T-helper 1 cell treated with Interleukin-12 subunit alpha and Interleukin-12 subunit beta and Interleukin-4 antibody, amounts not matched to agents 30 μg/mL and 1 μg/mL, for 36 hours (primary cell): ENCODE measurements at regions not wholly inside any gene's neighbourhood (a gene's known extent, or its start where the extent isn't known, plus 50 kb on each side); places are given as distances from the start of the nearest gene placed in this dataset.

Source experiments
- H3K27ac Mint-ChIP-seq: one replicate; pipeline ENCODE4 v1.8.0; 2021; ENCODE audit warnings: mild to moderate bottlenecking, mixed read lengths
- H3K27me3 Mint-ChIP-seq: one replicate; pipeline ENCODE4 v1.8.0; 2021; ENCODE audit warnings: low read depth, mixed read lengths
- H3K36me3 Mint-ChIP-seq: one replicate; pipeline ENCODE4 v1.8.0; 2021; ENCODE audit warnings: low read depth, mixed read lengths
- H3K4me1 Mint-ChIP-seq: one replicate; pipeline ENCODE4 v1.8.0; 2021; ENCODE audit warnings: low read depth, mixed read lengths
- H3K4me3 Mint-ChIP-seq: one replicate; pipeline ENCODE4 v1.8.0; 2021; ENCODE audit warnings: mild to moderate bottlenecking, moderate library complexity, mixed read lengths
- H3K9me3 Mint-ChIP-seq: one replicate; pipeline ENCODE4 v1.8.0; 2021; ENCODE audit warnings: mixed read lengths

- Mint-ChIP-seq H3K4me3 (no peak overlapping the region), H3K36me3 (peaks cover 1% of the 10 kb centered on the region), H3K27me3 (no peaks in the 10 kb centered on the region), H3K4me1 (no peaks in the 10 kb centered on the region), H3K27ac (no peak overlapping the region), H3K9me3 (peaks cover 25% of the 10 kb centered on the region)
These were observed 215.6 kb downstream of the TMEM114 start for GRCh38 chr16:8374586-8375231.

- no peaks in the 10 kb centered on the region for H3K4me1 Mint-ChIP-seq
- H3K4me3 Mint-ChIP-seq, result no peak overlapping the region
- H3K9me3 Mint-ChIP-seq, result peaks cover 26% of the 10 kb centered on the region
- H3K36me3 Mint-ChIP-seq, result peaks cover 1% of the 10 kb centered on the region
- no peaks in the 10 kb centered on the region for H3K27me3 Mint-ChIP-seq
- no peak overlapping the region for H3K27ac Mint-ChIP-seq
These were observed 216.5 kb downstream of the TMEM114 start for GRCh38 chr16:8373676-8374431.

- Mint-ChIP-seq H3K36me3 (no peaks in the 10 kb centered on the region), H3K9me3 (peaks cover 25% of the 10 kb centered on the region), H3K27ac (no peak overlapping the region), H3K4me3 (no peak overlapping the region), H3K4me1 (no peaks in the 10 kb centered on the region), H3K27me3 (no peaks in the 10 kb centered on the region)
These were observed 218.2 kb downstream of the TMEM114 start for GRCh38 chr16:8372141-8372540.

GRCh38 chr16:8370374-8371270, 219.7 kb downstream of the TMEM114 start:
- Mint-ChIP-seq H3K27ac (no peak overlapping the region), H3K27me3 (no peaks in the 10 kb centered on the region), H3K9me3 (peaks cover 29% of the 10 kb centered on the region), H3K36me3 (no peaks in the 10 kb centered on the region), H3K4me3 (no peak overlapping the region), H3K4me1 (no peaks in the 10 kb centered on the region)

- H3K9me3 Mint-ChIP-seq, result no peaks in the 10 kb centered on the region
- no peaks in the 10 kb centered on the region for H3K36me3 Mint-ChIP-seq
- no peak overlapping the region for H3K4me3 Mint-ChIP-seq
- H3K27me3 Mint-ChIP-seq, result no peaks in the 10 kb centered on the region
- no peaks in the 10 kb centered on the region for H3K4me1 Mint-ChIP-seq
- H3K27ac Mint-ChIP-seq, result no peak overlapping the region
These were observed 231.4 kb downstream of the TMEM114 start for GRCh38 chr16:8358937-8359336.

- Mint-ChIP-seq H3K27ac (no peak overlapping the region), H3K36me3 (no peaks in the 10 kb centered on the region), H3K4me1 (no peaks in the 10 kb centered on the region), H3K9me3 (peaks cover 4% of the 10 kb centered on the region), H3K4me3 (no peak overlapping the region), H3K27me3 (no peaks in the 10 kb centered on the region)
These were observed 234.6 kb downstream of the TMEM114 start for GRCh38 chr16:8355675-8356074.

GRCh38 chr16:8346294-8346693, 244.0 kb downstream of the TMEM114 start:
- Mint-ChIP-seq H3K27me3 (no peaks in the 10 kb centered on the region), H3K4me3 (no peak overlapping the region), H3K27ac (no peak overlapping the region), H3K4me1 (no peaks in the 10 kb centered on the region), H3K36me3 (no peaks in the 10 kb centered on the region), H3K9me3 (peaks cover 14% of the 10 kb centered on the region)

- H3K9me3 Mint-ChIP-seq, result peaks cover 20% of the 10 kb centered on the region
- H3K27me3 Mint-ChIP-seq, result no peaks in the 10 kb centered on the region
- H3K4me1 Mint-ChIP-seq, result no peaks in the 10 kb centered on the region
- H3K4me3 Mint-ChIP-seq, result no peak overlapping the region
- no peak overlapping the region for H3K27ac Mint-ChIP-seq
- H3K36me3 Mint-ChIP-seq, result no peaks in the 10 kb centered on the region
These were observed 248.0 kb downstream of the TMEM114 start for GRCh38 chr16:8342276-8342675.

GRCh38 chr16:8330761-8331160, 259.6 kb downstream of the TMEM114 start:
- Mint-ChIP-seq H3K36me3 (no peaks in the 10 kb centered on the region), H3K27ac (no peak overlapping the region), H3K27me3 (no peaks in the 10 kb centered on the region), H3K9me3 (peaks cover 25% of the 10 kb centered on the region), H3K4me3 (no peak overlapping the region), H3K4me1 (no peaks in the 10 kb centered on the region)

- peaks cover 25% of the 10 kb centered on the region for H3K9me3 Mint-ChIP-seq
- H3K4me3 Mint-ChIP-seq, result no peak overlapping the region
- H3K27me3 Mint-ChIP-seq, result no peaks in the 10 kb centered on the region
- H3K4me1 Mint-ChIP-seq, result no peaks in the 10 kb centered on the region
- H3K27ac Mint-ChIP-seq, result no peak overlapping the region
- no peaks in the 10 kb centered on the region for H3K36me3 Mint-ChIP-seq
These were observed 264.1 kb downstream of the TMEM114 start for GRCh38 chr16:8326232-8326631.

GRCh38 chr16:8323153-8323552, 267.2 kb downstream of the TMEM114 start:
- H3K36me3 Mint-ChIP-seq, result no peaks in the 10 kb centered on the region
- peaks cover 36% of the 10 kb centered on the region for H3K9me3 Mint-ChIP-seq
- H3K4me3 Mint-ChIP-seq, result no peak overlapping the region
- H3K27me3 Mint-ChIP-seq, result no peaks in the 10 kb centered on the region
- H3K27ac Mint-ChIP-seq, result no peak overlapping the region
- no peaks in the 10 kb centered on the region for H3K4me1 Mint-ChIP-seq

GRCh38 chr16:8320131-8320530, 270.2 kb downstream of the TMEM114 start:
- Mint-ChIP-seq H3K27ac (no peak overlapping the region), H3K4me1 (no peaks in the 10 kb centered on the region), H3K27me3 (no peaks in the 10 kb centered on the region), H3K9me3 (peaks cover 33% of the 10 kb centered on the region), H3K4me3 (no peak overlapping the region), H3K36me3 (no peaks in the 10 kb centered on the region)

GRCh38 chr16:8310816-8311215, 279.5 kb downstream of the TMEM114 start:
- H3K27me3 Mint-ChIP-seq, result no peaks in the 10 kb centered on the region
- H3K4me1 Mint-ChIP-seq, result no peaks in the 10 kb centered on the region
- H3K27ac Mint-ChIP-seq, result no peak overlapping the region
- peaks cover 15% of the 10 kb centered on the region for H3K9me3 Mint-ChIP-seq
- no peak overlapping the region for H3K4me3 Mint-ChIP-seq
- no peaks in the 10 kb centered on the region for H3K36me3 Mint-ChIP-seq

- Mint-ChIP-seq H3K9me3 (peaks cover 18% of the 10 kb centered on the region), H3K4me1 (no peaks in the 10 kb centered on the region), H3K4me3 (no peak overlapping the region), H3K27me3 (no peaks in the 10 kb centered on the region), H3K36me3 (no peaks in the 10 kb centered on the region), H3K27ac (no peak overlapping the region)
These were observed 280.0 kb downstream of the TMEM114 start for GRCh38 chr16:8310323-8310722.
